Fibroblast of lung (primary cell): ENCODE measurements at regions not wholly inside any gene's neighbourhood (a gene's known extent, or its start where the extent isn't known, plus 50 kb on each side); places are given as distances from the start of the nearest gene placed in this dataset.

Experiments
- EZH2 ChIP-seq: IDR thresholded peaks from 2 replicates; pipeline ENCODE4 v1.5.1; 2012; ENCODE audit warnings: low read length, control low read depth, mild to moderate bottlenecking; ENCODE audit errors: missing control alignments
- TF ChIP-seq, protein P1 (sequence below), 2 donors: IDR thresholded peaks in 1 of 2; conservative IDR thresholded peaks in 1 of 2; 1 replicate in 1 of 2; 2 replicates in 1 of 2; pipeline ENCODE4 v1.5.1; 2011 to 2012; ENCODE audit warnings: low read length in 2 of 2, control low read depth in 1 of 2, inconsistent platforms in 1 of 2, low read depth in 1 of 2, mild to moderate bottlenecking in 1 of 2

DNA sequence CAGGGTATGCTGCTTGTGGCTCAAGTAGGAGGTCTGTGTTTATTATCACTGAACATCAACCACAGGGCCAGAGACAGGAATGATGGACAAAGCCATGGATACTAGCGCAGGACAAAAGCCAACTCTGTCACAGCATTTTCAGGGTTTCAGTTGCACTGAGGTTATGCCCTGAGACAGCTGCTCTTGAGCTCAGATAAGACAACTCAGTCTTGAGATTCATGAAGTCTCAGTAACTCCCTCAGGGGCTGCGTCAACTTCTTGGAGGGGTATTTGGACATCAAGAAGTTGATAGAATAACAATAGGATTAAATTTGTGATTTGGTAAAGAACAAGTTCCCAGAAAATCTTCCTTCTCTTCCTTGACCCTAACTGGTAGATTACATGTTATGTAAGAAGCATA is 287.0 kb upstream of the SLC14A2 start:
- TF ChIP-seq, protein P1, sequence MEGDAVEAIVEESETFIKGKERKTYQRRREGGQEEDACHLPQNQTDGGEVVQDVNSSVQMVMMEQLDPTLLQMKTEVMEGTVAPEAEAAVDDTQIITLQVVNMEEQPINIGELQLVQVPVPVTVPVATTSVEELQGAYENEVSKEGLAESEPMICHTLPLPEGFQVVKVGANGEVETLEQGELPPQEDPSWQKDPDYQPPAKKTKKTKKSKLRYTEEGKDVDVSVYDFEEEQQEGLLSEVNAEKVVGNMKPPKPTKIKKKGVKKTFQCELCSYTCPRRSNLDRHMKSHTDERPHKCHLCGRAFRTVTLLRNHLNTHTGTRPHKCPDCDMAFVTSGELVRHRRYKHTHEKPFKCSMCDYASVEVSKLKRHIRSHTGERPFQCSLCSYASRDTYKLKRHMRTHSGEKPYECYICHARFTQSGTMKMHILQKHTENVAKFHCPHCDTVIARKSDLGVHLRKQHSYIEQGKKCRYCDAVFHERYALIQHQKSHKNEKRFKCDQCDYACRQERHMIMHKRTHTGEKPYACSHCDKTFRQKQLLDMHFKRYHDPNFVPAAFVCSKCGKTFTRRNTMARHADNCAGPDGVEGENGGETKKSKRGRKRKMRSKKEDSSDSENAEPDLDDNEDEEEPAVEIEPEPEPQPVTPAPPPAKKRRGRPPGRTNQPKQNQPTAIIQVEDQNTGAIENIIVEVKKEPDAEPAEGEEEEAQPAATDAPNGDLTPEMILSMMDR (conservative IDR thresholded peaks at IDR 0.05 in 1 of 2, IDR thresholded peaks at IDR 0.05 in 1 of 2; ENCODE audit: low read depth in 1 of 2, low read length in 2 of 2), result no peak
- no peak for TF ChIP-seq EZH2
